Midbrain (tissue), 1 donor: ENCODE measurements at regions not wholly inside any gene's neighbourhood (a gene's known extent, or its start where the extent isn't known, plus 50 kb on each side); places are given as distances from the start of the nearest gene placed in this dataset.
"Not testable (repeated sequence)": the region's sequence is repeated elsewhere in the genome, so short reads cannot be mapped to it uniquely, and the experiment has no call there.

Experiments
- DNase-seq: peaks from one replicate; lab custom pipeline; 2025; lab: John Stamatoyannopoulos, UW

- DNase-seq, result not testable (repeated sequence)
Observed at GRCh38 chr4:123026015-123026414, 103.6 kb upstream of the NUDT6 start.

DNA sequence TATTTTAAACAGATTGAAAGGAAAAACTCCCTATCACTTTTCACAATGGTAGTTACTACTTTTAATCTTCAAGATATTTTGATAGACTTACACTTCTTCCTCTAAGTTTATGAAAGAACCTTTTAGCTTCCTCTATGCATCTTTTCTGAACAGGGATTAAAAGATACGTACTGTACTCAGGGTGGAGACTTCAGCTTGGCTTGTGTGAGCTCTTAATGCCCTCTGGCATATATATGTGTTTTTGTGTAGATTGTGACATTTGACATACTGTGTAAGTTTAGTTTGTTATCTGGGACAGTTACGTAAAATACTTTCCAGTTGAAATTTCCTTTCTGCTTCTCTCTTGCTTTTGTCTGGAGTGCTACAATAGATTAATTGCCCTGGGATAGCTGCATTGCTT is 109.3 kb upstream of the NUDT6 start:
- DNase-seq, result no peak

DNA sequence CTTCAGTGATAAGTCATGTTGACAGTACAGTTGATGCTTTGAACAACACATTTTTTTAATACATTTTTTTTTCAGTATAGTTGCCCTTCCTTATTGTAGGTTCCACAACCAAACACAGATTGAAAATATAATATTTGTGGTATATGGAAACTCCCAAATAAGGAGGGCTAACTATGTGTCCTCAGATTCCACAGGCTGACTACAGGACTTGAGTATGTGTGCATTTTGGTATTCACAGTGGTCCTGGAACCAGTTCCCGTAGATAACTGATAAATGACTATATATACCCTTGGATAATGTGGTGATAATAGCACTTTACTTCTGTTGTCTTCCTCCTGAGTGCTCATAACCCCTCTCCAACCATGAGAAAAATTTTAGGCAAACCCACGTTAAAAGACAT is 111.6 kb upstream of the NUDT6 start:
- no peak for DNase-seq

DNA sequence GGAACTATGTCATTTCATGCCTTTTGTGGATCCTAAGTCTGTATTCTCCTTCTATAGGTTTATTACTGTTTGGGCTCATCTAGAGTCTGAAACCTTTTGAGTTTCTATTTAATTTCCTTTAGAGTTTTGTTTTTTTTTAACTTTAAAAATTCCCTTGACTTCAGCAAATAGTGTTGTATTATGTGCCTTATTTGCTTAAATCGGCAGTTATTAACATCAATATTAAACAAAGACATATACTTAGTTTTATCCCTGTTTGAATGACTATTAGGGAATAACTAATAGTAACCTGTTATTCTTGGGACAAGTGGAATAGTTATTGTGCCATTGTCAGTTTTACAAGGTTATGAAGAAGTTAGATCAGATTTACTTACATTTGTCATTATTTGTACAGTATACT is 112.8 kb upstream of the NUDT6 start:
- no peak for DNase-seq

DNA sequence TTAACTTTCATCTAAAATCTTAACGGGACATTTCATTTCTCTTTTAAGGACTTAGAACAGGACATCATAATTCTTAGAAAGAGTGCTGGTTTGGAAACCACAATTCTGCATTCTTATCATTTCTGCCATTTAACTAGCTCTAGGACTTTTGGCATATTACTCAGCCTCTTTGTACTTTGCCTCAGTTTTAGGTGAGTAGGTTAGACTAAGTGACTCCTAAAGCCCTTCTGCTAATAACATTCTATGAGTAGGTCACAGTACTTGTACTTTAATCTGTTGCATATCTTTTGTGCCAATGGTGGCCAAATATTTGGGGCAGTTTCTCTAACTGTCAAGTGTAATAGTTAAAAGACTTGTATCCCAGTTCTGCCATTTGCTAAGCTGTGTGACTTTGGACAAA is 115.4 kb upstream of the NUDT6 start:
- no peak for DNase-seq

GRCh38 chr4:123042095-123042494 is 119.7 kb upstream of the NUDT6 start:
- DNase-seq, result no peak

DNA sequence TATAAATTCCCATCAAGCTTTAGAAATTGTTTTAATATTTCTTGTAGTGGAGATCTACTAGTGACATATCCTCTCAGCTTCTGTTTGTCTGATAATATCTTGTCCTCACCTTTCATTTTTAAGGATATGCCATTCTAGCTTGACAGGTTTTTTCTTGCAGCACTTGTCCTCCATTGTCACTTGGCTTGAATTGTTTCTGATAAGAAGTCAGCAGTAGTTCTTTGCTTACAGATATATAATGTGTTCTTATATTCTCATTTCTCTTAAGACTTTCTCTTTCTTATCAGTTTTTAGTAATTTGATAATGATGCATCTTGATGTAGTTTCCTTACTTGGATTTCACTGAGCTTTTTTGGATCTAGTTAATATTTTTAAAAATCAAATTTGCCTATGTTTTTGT is 120.6 kb upstream of the NUDT6 start:
- no peak for DNase-seq

DNA sequence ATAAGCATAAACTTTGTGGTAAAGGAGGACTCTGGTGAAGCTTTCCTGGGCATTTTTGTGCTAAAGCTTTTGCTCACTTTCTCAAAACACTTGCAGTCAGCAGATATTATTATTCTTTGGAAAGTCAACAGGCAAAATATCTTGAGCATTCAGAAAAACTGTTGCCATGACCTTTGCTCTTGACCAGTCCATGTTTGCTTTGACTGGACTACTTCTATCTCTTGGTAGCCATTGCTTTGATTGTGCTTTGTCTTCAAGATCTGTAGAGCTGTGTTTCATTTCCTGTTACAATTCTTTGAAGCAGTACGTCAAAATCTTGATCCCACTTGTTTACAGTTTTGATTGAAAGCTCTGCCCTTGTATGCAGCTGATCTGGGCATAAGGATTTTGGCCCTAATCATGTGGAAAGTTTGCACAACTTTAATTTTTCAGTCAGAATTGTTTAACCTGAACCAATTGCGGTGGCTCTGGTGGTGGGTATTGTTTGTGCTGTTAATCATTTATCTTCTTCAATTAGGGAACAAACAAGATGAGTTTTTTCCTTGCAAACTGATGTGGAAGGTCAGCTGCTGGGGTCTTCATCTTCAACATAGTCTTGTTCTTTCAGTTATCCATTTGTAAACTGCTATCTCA is 121.5 kb upstream of the NUDT6 start:
- DNase-seq, result no peak

- DNase-seq, result no peak
Observed at GRCh38 chr4:123046096-123046495, 123.7 kb upstream of the NUDT6 start.

- DNase-seq, result no peak
Observed at GRCh38 chr4:123050018-123050417, 127.6 kb upstream of the NUDT6 start.

GRCh38 chr4:123052007-123052406 is 129.6 kb upstream of the NUDT6 start:
- no peak for DNase-seq

DNA sequence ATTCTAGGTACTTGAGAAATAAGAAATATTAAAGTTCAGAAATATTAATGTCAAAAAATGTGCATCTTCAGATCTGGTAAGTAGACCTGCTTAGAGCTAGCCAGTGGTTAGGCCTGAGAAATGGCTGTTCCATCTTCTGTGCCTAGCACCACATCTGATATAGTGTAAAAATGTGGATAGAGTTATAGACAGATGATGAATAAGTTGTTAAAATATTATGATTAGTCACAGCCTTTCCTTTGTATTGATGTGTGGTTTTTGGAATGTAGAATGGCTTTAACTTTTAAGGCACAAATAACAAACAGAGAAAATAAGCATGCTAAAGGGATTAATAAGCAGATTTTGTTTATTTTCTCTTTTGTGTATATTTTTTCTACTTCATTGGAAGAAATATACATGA is 133.5 kb upstream of the NUDT6 start:
- no peak for DNase-seq

- no peak for DNase-seq
Observed at GRCh38 chr4:123060039-123060770, 137.8 kb upstream of the NUDT6 start.

DNA sequence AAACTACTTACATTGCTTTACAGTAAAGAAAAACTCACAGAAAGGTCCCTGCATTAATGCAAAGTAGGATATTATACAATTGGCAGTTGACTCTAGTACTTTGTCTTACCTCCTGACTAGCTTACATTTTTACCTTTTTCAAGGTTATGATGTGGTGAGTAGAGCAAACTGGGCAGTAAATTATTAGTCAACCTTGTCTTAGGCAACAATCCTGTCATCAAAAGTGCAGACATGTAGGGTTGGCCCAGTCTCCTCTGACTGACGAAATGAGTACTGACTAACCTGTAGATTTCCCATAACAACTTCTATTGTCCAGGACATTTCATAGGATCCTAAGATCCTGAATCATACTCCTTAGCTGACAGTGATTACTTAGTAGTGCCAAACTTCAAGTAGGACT is 142.0 kb upstream of the NUDT6 start:
- no peak for DNase-seq

DNA sequence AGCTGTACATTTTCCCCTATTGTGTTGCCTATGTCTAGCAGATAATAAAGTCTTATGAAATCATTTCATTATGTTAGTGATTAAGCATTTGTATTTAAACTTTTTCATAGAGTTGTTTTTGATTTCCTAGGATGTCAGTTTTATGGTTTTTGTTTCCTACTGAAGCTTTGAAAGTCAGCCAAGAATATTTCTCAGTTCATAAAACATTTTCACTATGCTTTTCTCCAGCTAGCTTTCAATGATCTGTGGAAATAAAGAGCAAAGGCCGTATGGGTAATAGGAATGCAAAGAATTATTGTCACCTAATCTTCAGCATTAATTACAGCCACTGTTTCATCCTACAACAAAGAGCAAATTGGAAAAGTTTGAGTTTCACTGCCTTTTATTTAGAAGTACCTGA is 145.7 kb upstream of the NUDT6 start:
- DNase-seq, result no peak

DNA sequence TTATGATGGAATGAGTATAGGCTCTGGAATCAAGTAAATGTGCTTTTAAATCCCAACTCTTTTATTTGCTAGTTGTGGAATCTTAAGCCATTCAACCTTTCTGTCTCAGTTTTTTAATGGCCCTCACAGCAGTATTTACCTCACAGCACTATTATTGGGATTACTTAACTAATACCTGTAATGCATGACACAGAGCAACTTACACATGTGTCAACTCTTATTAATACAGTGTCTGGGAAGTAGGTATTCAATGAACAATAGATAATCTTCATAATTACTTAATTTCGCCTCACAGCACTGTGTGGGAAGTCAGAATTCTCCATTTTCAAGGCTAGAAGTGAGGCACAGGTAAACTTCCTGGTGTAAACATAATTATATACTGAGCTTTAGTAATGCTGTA is 149.7 kb upstream of the NUDT6 start:
- no peak for DNase-seq

DNA sequence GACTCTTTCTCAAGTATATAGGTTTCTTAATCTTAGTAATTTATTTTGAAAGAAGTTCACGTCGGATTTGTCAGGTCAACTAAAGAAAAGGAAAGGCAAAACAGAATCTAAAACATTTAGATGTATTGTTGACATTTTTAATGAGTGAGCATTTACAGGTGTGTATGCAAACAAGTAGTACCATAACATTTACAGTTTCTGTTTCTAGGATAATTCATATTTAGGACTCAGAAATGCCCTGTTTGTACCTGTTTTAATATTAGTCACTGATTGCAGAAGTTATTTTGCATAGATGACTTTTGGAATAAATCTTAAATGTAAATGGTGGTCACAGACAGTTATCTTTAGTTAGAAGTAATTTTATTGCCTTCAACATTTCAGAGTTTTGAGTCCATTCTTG is 151.3 kb upstream of the NUDT6 start:
- no peak for DNase-seq

DNA sequence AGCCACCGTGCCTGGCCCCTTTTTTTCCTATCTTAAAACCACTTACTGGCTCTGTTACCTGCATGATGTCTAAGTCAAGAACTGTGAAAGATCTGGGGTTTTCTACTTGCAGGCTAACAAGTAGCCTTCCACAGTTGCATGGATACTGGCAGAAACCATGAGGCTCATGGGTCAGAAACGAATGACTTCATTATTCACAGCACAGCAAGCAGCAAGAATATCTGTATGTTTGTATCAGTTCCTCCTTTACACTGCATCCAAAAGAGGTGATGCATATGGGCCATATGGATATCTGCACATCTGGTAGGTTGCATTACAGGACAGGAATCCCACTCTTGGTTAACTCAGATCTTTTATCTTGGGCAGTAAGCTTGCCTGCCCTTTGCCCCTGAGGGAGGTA is 154.9 kb upstream of the NUDT6 start:
- no peak for DNase-seq

- no peak for DNase-seq
Observed at GRCh38 chr4:123081971-123082370, 159.6 kb upstream of the NUDT6 start.

DNA sequence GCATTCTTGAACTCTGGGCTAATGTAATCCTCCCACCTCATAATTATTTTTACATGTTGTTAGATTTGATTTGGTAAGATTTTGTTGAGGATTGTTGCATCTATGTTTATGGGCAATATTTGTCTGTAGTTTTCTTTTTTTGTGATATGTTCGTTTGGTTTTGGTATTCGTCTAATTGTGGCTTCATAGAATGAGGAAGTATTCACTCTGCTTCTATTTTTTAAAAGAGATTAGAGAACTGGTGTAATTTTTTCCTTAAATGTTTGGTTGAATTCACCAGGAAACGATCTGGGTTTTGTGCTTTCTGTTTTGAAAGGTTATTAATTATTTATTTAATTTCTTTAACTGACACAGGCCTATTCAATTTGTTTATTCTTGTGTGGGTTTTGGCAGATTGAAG is 161.2 kb upstream of the NUDT6 start:
- DNase-seq, result no peak

DNA sequence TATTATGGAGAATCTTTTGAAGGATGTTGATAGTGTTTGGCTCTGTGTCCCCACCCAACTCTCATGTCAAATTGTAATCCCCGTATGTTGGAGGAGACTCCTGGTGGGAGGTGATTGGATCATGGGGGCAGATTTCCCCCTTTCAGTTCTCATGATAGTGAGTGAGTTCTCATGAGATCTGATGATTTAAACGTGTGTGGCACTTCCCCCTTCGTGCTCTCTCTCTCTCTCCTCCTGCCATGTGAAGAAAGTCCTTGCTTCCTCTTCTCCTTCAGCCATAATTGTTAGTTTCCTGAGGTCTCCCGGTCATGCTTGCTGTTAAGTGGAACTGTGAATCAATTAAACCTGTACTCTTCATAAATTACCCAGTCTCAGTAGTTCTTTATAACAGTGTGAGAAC is 166.1 kb upstream of the NUDT6 start:
- DNase-seq, result no peak

DNA sequence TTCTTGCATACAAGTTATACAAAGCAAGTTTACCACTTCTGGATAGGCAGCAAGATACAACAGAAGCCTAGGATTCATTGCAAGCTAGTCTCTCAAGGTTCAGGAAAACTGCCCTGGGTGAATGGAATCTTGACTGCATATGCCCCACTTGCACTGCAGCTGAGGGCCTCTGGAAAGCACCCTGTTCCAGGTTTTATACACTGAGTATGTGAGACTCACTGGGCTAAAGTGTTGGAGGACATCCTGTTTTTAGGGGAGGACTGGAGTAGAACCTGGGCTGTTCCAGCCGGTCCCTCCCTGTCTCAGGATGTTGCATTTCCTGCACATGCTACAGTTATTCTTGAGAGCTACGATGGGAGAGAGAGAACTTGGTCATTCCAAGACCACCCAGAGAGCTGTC is 168.5 kb upstream of the NUDT6 start:
- no peak for DNase-seq

- no peak for DNase-seq
Observed at GRCh38 chr4:123092586-123092985, 170.2 kb upstream of the NUDT6 start.

GRCh38 chr4:123093236-123093635 is 170.8 kb upstream of the NUDT6 start:
- no peak for DNase-seq
